Stimulated activated CD4-positive, alpha-beta T cell treated with anti-CD3 and anti-CD28 coated beads, Interleukin-15, amount 100 ng/mL, for 24 hours (primary cell): ENCODE measurements at regions not wholly inside any gene's neighbourhood (a gene's known extent, or its start where the extent isn't known, plus 50 kb on each side); places are given as distances from the start of the nearest gene placed in this dataset.

Source experiments
- DNase-seq: peaks from one replicate; pipeline ENCODE4 v3.0.0-alpha.2; 2020

- DNase-seq: no peak
Observed at GRCh38 chr17:14797021-14797420, 468.1 kb downstream of the PMP22 start.

GRCh38 chr17:14794961-14795360 is 470.2 kb downstream of the PMP22 start:
- no peak for DNase-seq

DNA sequence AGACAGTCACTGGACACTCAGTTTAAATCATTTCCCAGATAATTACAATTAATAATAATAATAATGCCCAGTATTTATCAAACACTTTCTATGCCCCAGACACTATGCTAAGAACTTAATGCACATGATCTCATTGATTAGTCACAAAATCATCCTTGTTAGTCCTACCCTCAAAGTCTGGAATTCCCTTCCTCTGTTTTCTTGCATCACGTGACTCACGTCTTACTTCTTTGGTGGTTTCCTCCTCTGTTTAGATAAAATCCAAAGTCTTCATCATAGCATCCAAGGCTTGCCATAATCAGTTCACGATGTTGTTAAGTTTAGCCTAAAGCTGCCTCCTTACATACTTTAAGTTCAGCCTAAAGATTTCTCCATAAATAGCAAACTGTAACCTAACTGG is 471.9 kb downstream of the PMP22 start:
- DNase-seq: no peak

GRCh38 chr17:14792746-14793145 is 472.4 kb downstream of the PMP22 start:
- DNase-seq: no peak

- no peak for DNase-seq
Observed at GRCh38 chr17:14791221-14791620, 473.9 kb downstream of the PMP22 start.

- DNase-seq: no peak
Observed at GRCh38 chr17:14790521-14790920, 474.6 kb downstream of the PMP22 start.

DNA sequence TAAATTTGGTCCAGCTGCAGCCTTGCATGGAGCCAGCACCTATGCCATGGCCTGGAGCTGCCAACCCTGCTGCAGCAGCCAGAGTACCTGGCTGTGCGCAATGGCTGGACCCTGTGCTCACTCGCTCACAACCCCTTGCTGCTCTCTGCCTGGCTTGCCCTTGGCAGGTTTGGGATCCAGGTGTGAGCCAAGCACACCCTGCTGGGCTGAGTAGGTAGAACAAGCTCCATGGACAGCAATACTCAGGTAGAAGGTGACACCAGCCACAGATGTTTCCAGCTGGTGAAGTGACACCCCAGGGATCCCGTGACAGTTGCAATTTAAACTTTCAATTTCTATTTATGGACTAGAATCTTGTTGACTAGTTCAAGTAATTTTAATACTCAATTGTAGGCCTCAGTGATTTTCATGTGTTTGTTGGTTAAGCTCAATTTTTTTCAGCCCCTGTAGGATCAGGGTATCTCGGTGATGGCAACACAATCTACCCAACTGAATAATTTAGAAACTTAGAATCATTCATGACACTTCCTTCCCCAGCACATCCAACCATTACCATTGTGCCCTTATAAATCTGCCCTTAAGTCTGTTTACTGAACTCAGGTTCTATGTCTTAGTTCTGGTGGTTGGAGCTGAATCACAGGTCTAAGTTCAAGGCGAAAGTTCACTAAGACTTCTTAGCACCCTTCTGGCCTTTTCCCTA is 480.0 kb downstream of the PMP22 start:
- DNase-seq: peak; percentile 17

DNA sequence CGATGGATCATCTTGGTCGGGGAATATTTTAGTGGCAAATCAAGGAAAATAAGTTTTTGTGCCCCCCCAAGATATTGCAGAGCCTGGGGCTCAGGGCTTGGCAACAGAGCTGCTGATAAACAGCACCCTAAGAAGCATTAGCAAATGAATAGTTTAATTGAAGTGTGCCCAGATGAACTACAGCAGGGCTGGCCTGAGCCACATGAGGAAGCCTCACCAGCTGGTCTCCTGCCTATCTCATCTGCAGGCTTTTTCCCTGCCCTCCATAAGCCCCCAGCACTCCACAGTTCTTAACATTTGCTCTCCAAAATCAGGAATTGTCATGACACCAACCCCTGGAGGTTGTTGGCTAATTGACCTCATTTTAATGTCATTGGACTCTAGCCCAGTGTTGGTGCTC is 480.2 kb downstream of the HS3ST3B1 start:
- no peak for DNase-seq

DNA sequence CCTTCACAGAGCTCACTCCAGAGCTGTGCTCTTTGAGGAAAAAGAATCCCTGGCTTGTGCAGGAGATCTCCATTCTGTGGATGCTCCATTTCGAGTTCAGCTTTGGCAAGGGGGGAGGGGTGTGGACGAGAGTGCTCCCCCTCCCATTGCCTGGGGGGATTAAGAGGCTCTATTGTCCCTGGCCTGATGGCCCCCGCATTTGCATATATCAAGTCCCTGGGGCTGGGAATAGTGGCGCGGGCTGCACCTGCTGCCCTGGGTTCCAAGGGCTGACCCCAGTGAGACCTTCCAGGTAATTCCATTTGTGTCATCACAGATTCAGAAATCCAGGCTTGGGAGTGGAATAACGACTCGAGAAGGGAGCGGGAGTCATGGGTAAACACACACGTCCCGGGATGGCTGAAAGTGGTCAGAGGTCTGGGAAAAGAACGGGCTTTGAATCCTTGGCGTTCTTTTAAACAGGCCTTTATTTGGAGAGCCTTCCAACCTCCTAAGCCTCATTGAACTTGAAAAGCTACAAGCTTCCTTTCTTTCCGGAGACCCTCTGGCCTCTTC is 479.3 kb downstream of the HS3ST3B1 start:
- DNase-seq: no peak

- DNase-seq: no peak
Observed at GRCh38 chr17:14779241-14779640, 478.4 kb downstream of the HS3ST3B1 start.

DNA sequence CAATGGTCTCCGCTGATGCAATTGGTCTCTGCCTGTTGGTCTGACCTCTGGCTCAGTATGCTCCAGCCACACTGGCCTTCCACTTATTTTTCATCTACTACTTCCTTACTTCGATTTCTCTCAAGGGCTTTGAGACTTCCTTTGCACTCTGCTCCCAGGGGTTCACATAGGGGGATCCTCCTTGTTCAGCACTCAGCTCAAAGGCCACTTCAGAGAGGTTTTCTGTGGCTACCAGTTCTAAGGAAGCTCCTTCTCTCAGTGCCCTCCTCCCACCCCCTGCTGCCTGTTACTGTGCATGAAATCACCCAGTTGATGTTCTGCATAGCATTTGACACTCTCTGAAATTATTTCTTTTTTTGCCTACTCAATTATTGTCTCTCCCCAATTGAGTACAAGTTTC is 476.4 kb downstream of the HS3ST3B1 start:
- no peak for DNase-seq

- DNase-seq: no peak
Observed at GRCh38 chr17:14776791-14777190, 475.9 kb downstream of the HS3ST3B1 start.

GRCh38 chr17:14775731-14776492 is 475.0 kb downstream of the HS3ST3B1 start:
- DNase-seq: no peak

DNA sequence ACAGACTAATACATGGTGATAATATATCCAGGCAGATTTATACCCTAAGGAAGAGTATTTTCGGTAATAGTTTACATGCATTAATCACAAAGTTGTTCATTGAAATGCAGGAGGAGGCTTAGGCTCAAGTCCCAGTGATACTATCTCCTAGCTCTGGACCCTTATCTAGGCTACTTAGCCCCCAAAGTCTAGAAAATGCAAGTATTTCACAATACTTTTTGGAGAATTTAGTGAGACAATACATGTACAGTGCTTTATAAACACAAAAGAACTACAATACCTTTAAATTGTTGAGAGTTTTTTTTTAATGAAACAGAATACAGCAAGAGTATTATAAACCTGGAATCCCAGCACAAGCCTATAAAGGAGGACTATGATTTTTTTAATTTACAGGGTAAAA is 473.9 kb downstream of the HS3ST3B1 start:
- DNase-seq: no peak

DNA sequence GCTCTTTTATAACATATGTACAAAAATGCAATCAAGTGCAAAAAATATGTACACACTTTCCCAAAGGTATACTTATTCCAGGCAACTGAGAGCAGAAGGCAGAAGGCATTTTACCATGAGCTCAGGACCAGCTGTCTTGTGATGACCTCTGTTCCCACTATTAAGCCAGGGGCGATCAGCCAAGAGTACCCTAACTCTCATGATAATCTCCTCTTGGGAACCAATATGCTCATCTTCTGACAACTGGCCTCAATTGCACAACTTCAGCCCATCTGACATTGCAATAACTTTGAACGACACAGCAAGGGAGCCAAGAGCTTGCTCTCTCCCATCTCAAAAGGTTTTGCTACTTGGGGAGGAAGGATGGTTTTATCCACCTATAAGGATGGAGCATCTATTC is 471.9 kb downstream of the HS3ST3B1 start:
- DNase-seq: no peak

GRCh38 chr17:14771543-14771942 is 470.7 kb downstream of the HS3ST3B1 start:
- no peak for DNase-seq

DNA sequence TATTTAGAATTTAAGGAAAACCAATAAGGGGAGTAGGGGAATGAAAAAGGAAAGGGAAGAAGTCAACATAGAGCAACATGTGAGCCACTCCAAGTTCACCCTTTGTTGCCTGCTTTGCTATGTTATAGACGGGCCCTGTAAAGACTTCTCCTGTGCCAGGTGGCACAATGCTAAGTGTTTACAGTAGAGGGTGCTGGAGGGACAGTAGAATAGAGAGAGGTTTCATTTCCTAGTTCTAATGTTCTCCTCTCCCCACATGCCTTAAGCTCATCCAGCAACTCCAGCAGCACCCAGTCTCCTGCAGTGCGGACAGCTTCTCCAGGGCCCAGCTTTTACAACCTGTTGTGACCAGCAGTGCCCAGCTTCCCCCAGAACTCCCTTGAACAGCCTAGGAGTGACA is 468.0 kb downstream of the HS3ST3B1 start:
- no peak for DNase-seq

GRCh38 chr17:14762736-14763479 is 462.0 kb downstream of the HS3ST3B1 start:
- DNase-seq: no peak

- DNase-seq: no peak
Observed at GRCh38 chr17:14760719-14761411, 460.0 kb downstream of the HS3ST3B1 start.

DNA sequence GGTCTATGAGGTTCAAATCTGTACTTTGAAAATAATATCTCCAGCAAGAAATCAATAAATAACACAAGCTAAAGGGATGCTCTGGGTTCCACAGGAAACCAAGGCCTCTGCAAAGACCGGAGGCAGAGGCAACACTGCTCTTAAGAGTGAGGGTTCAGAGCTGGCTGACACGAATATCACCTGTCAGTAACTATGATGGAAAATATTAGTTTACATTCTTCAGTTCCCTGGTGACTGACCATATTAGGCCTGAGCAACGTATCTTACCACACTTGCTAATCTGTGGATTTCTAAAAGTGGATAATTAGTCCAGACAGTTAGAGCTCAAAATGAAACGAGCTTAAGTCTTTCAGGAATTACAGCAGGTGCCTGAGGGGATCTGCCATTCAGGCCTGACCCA is 459.3 kb downstream of the HS3ST3B1 start:
- no peak for DNase-seq

- no peak for DNase-seq
Observed at GRCh38 chr17:14759325-14759724, 458.4 kb downstream of the HS3ST3B1 start.

- DNase-seq: no peak
Observed at GRCh38 chr17:14756479-14756878, 455.6 kb downstream of the HS3ST3B1 start.

GRCh38 chr17:14755002-14755401 is 454.1 kb downstream of the HS3ST3B1 start:
- DNase-seq: no peak
